Activated CD4-positive, alpha-beta T cell treated with anti-CD3 and anti-CD28 coated beads, Interleukin-2, amount 10 ng/mL, durations not matched to agents 7 days and 5 days (primary cell): ENCODE measurements at regions not wholly inside any gene's neighbourhood (a gene's known extent, or its start where the extent isn't known, plus 50 kb on each side); places are given as distances from the start of the nearest gene placed in this dataset.

Experiments used
- CTCF ChIA-PET: fragments of 350-600 bp; sonication (Branson Sonifier 250); formaldehyde crosslinking; loops from one replicate; lab custom pipeline; 2021; ENCODE audit warnings: antibody characterized with exemption; lab: Charles Lee
- POLR2A ChIA-PET: fragments of 350-600 bp; sonication (Branson Sonifier 250); formaldehyde crosslinking; loops from one replicate; lab custom pipeline; 2021; ENCODE audit warnings: antibody characterized with exemption; lab: Charles Lee
- DNase-seq: peaks from one replicate; pipeline ENCODE4 v3.0.0-alpha.2; 2020
- H3K27ac Mint-ChIP-seq: one replicate; pipeline ENCODE4 v1.8.0; 2021; ENCODE audit warnings: mild to moderate bottlenecking, moderate library complexity, mixed read lengths
- H3K27me3 Mint-ChIP-seq: one replicate; pipeline ENCODE4 v1.8.0; 2021; ENCODE audit warnings: mixed read lengths
- H3K36me3 Mint-ChIP-seq: one replicate; pipeline ENCODE4 v1.8.0; 2021; ENCODE audit warnings: low read depth, mixed read lengths
- H3K4me1 Mint-ChIP-seq: one replicate; pipeline ENCODE4 v1.8.0; 2021; ENCODE audit warnings: mixed read lengths
- H3K4me3 Mint-ChIP-seq: one replicate; pipeline ENCODE4 v1.8.0; 2021; ENCODE audit warnings: mild to moderate bottlenecking, moderate library complexity, mixed read lengths
- H3K9me3 Mint-ChIP-seq: one replicate; pipeline ENCODE4 v1.8.0; 2021; ENCODE audit warnings: mixed read lengths

GRCh38 chr21:39085843-39086405 is 97.3 kb downstream of the PSMG1 start:
- POLR2A ChIA-PET, result no interaction called here
- Mint-ChIP-seq H3K4me3 (no peak overlapping the region), H3K27ac (no peak overlapping the region)

DNA sequence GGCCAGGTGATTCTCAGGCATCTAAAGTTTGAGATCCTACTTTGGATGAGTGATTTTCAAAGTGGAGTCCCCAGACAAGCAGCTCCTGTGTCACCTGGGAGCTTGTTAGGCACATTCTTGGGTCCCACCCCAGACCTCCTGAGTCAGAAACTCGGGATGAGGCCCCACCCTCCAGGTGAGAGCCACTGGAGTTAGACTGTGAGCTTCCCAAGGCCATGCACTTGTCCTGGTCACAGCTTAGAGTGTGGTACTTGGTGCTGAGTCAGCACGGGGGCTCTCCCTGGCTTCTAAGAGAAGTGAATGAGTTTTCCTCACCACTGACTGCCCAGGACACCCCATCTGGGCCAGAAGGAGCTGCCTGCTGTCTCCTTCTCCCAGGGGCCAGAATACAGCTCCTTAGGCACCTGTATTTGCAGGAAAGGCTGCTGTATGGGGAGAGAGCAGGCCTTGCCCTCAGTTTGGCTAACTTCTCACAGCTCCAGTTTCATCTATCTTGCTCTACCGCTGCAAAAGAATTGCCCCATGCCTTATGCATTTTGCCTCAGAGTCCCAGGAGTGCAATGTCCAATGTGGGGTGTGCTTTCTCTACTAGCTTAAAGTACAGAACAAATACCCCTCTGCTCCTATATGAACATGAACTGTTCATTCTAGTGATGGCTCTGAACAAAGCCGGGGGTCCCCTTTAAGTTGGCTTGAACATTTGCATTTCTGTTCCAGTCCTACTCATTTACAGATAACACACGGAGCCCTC is 98.1 kb downstream of the PSMG1 start:
- DNase-seq, result no peak
- no peaks in the 10 kb centered on the region for H3K4me1 Mint-ChIP-seq
- H3K9me3 Mint-ChIP-seq, result no peaks in the 10 kb centered on the region
- POLR2A ChIA-PET, result no interaction called here
- H3K36me3 Mint-ChIP-seq, result no peaks in the 10 kb centered on the region
- H3K4me3 Mint-ChIP-seq, result no peak overlapping the region
- no peak overlapping the region for H3K27ac Mint-ChIP-seq
- CTCF ChIA-PET, result interaction anchor here (0.9 to 1.3 kb wide), 2 partner anchors 9 to 366 kb away, joined by 3 to 4 read pairs; no protein-coding TSS in a partner anchor
- H3K27me3 Mint-ChIP-seq, result peaks cover 3% of the 10 kb centered on the region

More at GRCh38 chr21:39085843-39086405, 97.3 kb downstream of the PSMG1 start:
- CTCF ChIA-PET, result interaction anchor here (1.3 kb wide), 1 partner anchor 367 kb away, joined by 4 read pairs; no protein-coding TSS in a partner anchor
- H3K9me3 Mint-ChIP-seq, result no peaks in the 10 kb centered on the region
- H3K27me3 Mint-ChIP-seq, result peaks cover 3% of the 10 kb centered on the region
- no peaks in the 10 kb centered on the region for H3K36me3 Mint-ChIP-seq
- no peak for DNase-seq
- H3K4me1 Mint-ChIP-seq, result no peaks in the 10 kb centered on the region

GRCh38 chr21:39084073-39084472 is 99.2 kb downstream of the PSMG1 start:
- no peak for DNase-seq
- peaks cover 3% of the 10 kb centered on the region for H3K27me3 Mint-ChIP-seq
- no peaks in the 10 kb centered on the region for H3K4me1 Mint-ChIP-seq
- CTCF ChIA-PET, result interaction anchor here (0.9 kb wide), 1 partner anchor 10 kb away, joined by 3 read pairs; no protein-coding TSS in a partner anchor
- no peaks in the 10 kb centered on the region for H3K36me3 Mint-ChIP-seq
- POLR2A ChIA-PET, result no interaction called here
- H3K4me3 Mint-ChIP-seq, result no peak overlapping the region
- no peaks in the 10 kb centered on the region for H3K9me3 Mint-ChIP-seq
- H3K27ac Mint-ChIP-seq, result no peak overlapping the region

DNA sequence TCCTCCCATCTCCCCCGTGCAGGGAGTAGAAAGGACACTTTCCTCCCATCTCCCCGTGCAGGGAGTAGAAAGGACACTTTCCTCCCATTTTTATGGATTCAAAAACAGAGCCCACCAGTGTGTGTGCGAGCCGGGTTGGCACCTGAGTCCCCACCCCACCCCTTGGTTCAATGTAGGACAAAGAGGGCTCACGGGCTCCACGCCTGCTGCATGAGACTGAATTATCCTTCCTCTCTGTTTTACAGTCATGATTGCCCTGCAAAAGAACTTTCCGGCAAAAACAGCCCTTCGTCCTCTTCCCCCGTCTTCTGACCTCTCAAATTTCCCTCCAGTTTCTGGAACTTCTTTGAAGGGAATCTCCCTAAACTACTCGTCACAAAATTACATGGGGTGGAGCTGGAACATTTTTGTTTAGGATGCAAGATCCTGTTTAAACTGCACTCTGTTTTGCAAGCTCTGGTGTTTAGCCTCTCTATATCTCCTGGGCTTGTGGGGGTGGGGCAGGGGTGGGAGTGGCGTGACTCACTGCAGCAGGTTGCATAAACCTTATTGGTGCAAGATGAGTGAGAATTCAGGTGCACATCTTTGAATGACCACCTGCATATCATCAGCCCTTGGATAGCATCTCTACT is 99.8 kb downstream of the PSMG1 start:
- ChIA-PET POLR2A (no interaction called here), CTCF (no interaction called here)
- no peak for DNase-seq
- Mint-ChIP-seq H3K9me3 (no peaks in the 10 kb centered on the region), H3K27ac (no peak overlapping the region), H3K4me1 (no peaks in the 10 kb centered on the region), H3K36me3 (no peaks in the 10 kb centered on the region), H3K27me3 (peaks cover 3% of the 10 kb centered on the region), H3K4me3 (no peak overlapping the region)

- Mint-ChIP-seq H3K9me3 (no peaks in the 10 kb centered on the region), H3K4me1 (no peaks in the 10 kb centered on the region), H3K27me3 (peaks cover 3% of the 10 kb centered on the region), H3K36me3 (no peaks in the 10 kb centered on the region), H3K4me3 (no peak overlapping the region), H3K27ac (no peak overlapping the region)
- DNase-seq, result no peak
- ChIA-PET POLR2A (no interaction called here), CTCF (no interaction called here)
Observed at GRCh38 chr21:39082656-39083376, 100.4 kb downstream of the PSMG1 start.

DNA sequence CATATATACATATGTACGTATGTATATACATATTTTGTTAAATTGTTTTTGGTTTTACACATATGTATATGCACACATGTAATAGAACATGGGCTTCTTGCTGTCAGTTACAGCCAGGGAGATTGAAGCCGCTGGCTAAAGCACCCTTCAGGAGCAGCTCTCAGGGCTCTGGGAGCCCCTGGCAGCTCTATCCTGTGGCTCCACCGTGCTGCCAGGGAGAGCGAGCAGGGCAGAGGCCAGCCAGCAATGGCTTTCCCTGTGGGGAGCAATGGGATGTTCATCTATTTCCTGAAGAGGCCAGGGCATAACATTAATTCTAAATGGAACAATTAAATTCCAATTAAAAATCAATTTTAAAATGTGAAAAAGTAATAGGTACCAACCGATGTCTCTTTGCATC is 102.9 kb downstream of the PSMG1 start:
- Mint-ChIP-seq H3K27ac (no peak overlapping the region), H3K36me3 (no peaks in the 10 kb centered on the region), H3K9me3 (peaks cover 5% of the 10 kb centered on the region), H3K4me1 (no peaks in the 10 kb centered on the region), H3K27me3 (peaks cover 9% of the 10 kb centered on the region), H3K4me3 (no peak overlapping the region)
- no peak for DNase-seq
- POLR2A ChIA-PET, result no interaction called here
- CTCF ChIA-PET, result no interaction called here

DNA sequence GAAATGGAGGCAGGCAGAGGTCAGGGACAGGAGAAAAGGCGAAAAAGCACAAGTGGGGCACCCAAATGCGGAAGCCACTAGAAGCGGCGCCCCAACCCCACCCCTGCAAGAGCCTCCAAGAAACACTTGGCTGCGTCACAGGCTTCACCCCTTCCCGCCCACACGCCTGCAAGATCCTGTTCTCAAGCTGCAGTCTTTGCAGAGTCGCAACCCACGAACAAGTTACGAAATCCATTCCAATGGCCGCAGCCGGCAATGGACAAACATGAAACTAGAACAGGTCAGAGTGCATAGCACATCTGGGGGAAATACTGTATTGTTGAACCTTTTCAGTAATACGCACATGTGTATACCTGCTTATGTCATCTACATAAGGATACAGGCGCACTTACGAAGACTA is 103.6 kb downstream of the PSMG1 start:
- no peak overlapping the region for H3K27ac Mint-ChIP-seq
- no peaks in the 10 kb centered on the region for H3K36me3 Mint-ChIP-seq
- H3K4me3 Mint-ChIP-seq, result no peak overlapping the region
- H3K4me1 Mint-ChIP-seq, result no peaks in the 10 kb centered on the region
- ChIA-PET CTCF (no interaction called here), POLR2A (no interaction called here)
- DNase-seq, result no peak
- peaks cover 11% of the 10 kb centered on the region for H3K9me3 Mint-ChIP-seq
- peaks cover 9% of the 10 kb centered on the region for H3K27me3 Mint-ChIP-seq

- Mint-ChIP-seq H3K4me3 (no peak overlapping the region), H3K27me3 (peaks cover 11% of the 10 kb centered on the region), H3K27ac (no peak overlapping the region), H3K4me1 (no peaks in the 10 kb centered on the region), H3K36me3 (no peaks in the 10 kb centered on the region), H3K9me3 (peaks cover 12% of the 10 kb centered on the region)
- ChIA-PET CTCF (interaction anchor here (1.4 kb wide), 1 partner anchor 9 kb away, joined by 3 read pairs; no protein-coding TSS in a partner anchor), POLR2A (no interaction called here)
- DNase-seq, result no peak
Observed at GRCh38 chr21:39078322-39079065, 104.8 kb downstream of the PSMG1 start.

GRCh38 chr21:39077876-39078275 is 105.4 kb downstream of the PSMG1 start:
- H3K27ac Mint-ChIP-seq, result no peak overlapping the region
- H3K9me3 Mint-ChIP-seq, result peaks cover 12% of the 10 kb centered on the region
- POLR2A ChIA-PET, result no interaction called here
- H3K4me3 Mint-ChIP-seq, result no peak overlapping the region
- CTCF ChIA-PET, result interaction anchor here (1.4 kb wide), 1 partner anchor 8 kb away, joined by 3 read pairs; no protein-coding TSS in a partner anchor
- no peaks in the 10 kb centered on the region for H3K36me3 Mint-ChIP-seq
- DNase-seq, result no peak
- no peaks in the 10 kb centered on the region for H3K4me1 Mint-ChIP-seq
- H3K27me3 Mint-ChIP-seq, result peaks cover 11% of the 10 kb centered on the region

DNA sequence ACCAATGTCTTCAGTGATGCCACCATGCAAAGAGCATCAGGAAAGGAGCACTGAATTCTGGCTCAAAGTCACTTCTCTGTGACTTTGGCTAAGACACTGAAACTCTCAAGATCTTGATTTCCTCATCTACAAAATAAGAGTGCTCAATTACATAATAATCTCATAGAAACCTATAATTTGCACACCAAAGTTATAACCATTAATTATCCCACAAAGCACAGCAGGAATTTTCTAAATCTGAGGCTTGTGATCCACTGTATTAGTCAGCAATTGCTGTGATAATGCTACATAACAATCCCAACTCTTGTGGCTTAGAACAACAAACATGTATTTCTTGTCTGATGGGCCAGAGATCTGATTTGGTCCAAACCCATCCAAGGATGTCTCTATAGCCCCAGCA is 108.7 kb downstream of the PSMG1 start:
- H3K4me1 Mint-ChIP-seq, result no peaks in the 10 kb centered on the region
- no peak overlapping the region for H3K4me3 Mint-ChIP-seq
- H3K9me3 Mint-ChIP-seq, result peaks cover 12% of the 10 kb centered on the region

GRCh38 chr21:39073717-39074116 is 109.5 kb downstream of the PSMG1 start:
- H3K9me3 Mint-ChIP-seq, result peaks cover 12% of the 10 kb centered on the region
- DNase-seq, result no peak
- no peak overlapping the region for H3K4me3 Mint-ChIP-seq
- no peaks in the 10 kb centered on the region for H3K36me3 Mint-ChIP-seq
- peaks cover 16% of the 10 kb centered on the region for H3K27me3 Mint-ChIP-seq
- no peak overlapping the region for H3K27ac Mint-ChIP-seq
- ChIA-PET POLR2A (no interaction called here), CTCF (no interaction called here)
- H3K4me1 Mint-ChIP-seq, result no peaks in the 10 kb centered on the region

More for the DNA sequence above, 108.7 kb downstream of the PSMG1 start:
- no peak overlapping the region for H3K27ac Mint-ChIP-seq
- H3K27me3 Mint-ChIP-seq, result peaks cover 13% of the 10 kb centered on the region
- no peaks in the 10 kb centered on the region for H3K36me3 Mint-ChIP-seq
- ChIA-PET POLR2A (no interaction called here), CTCF (no interaction called here)
- no peak for DNase-seq

DNA sequence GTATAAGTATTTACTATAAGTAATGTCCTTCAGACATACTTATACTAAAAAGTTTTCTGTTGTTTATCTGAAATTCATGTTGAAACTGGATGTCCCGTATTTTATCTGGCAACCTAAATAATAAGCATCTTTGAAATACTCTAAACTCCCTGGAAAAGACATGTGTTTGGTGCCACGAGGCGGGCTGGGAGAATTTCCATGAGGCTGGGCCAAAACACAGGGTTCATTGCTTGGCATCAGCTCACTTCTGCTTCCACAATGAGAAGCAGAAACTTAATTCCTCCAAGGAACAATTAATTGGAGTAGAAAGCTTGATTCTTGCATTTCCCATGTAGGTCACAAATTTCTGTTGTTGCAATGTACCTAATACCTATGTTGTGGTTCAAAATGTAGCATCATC is 110.2 kb downstream of the PSMG1 start:
- DNase-seq, result no peak
- H3K4me1 Mint-ChIP-seq, result no peaks in the 10 kb centered on the region
- CTCF ChIA-PET, result interaction anchor here (0.7 kb wide), 1 partner anchor 629 kb away, joined by 3 read pairs; no protein-coding TSS in a partner anchor
- no peaks in the 10 kb centered on the region for H3K36me3 Mint-ChIP-seq
- no peak overlapping the region for H3K27ac Mint-ChIP-seq
- peaks cover 19% of the 10 kb centered on the region for H3K27me3 Mint-ChIP-seq
- H3K9me3 Mint-ChIP-seq, result peaks cover 12% of the 10 kb centered on the region
- H3K4me3 Mint-ChIP-seq, result no peak overlapping the region
- POLR2A ChIA-PET, result no interaction called here
